Uterus (tissue), 2 donors: ENCODE measurements at regions not wholly inside any gene's neighbourhood (a gene's known extent, or its start where the extent isn't known, plus 50 kb on each side); places are given as distances from the start of the nearest gene placed in this dataset.

ENCODE experiments used
- CTCF ChIP-seq, 4 experiments: fragments of 200-600 bp in 2 of 4; fragments of 450-650 bp in 2 of 4; sonication (generic) in 2 of 4; IDR thresholded peaks; one replicate each; pipeline ENCODE4 v1.5.1; 2016 to 2019; ENCODE audit warnings: antibody characterized with exemption in 4 of 4, mild to moderate bottlenecking in 2 of 4, moderate library complexity in 1 of 4
- POLR2A ChIP-seq, 2 donors: fragments of 450-650 bp; IDR thresholded peaks; one replicate each; pipeline ENCODE4 v1.6.1; 2016; ENCODE audit warnings: antibody characterized with exemption in 2 of 2, mild to moderate bottlenecking in 1 of 2, moderate library complexity in 1 of 2

GRCh38 chr18:38948436-38948835 is 1382.8 kb upstream of the CELF4 start:
- TF ChIP-seq CTCF (IDR thresholded peaks at IDR 0.05) (no peak), POLR2A (IDR thresholded peaks at IDR 0.05) (no peak)
